Neural crest cell (in vitro differentiated cells): ENCODE measurements at regions not wholly inside any gene's neighbourhood (a gene's known extent, or its start where the extent isn't known, plus 50 kb on each side); places are given as distances from the start of the nearest gene placed in this dataset.

ENCODE experiments used
- DNase-seq: peaks from one replicate; pipeline ENCODE4 v3.0.0; 2021; ENCODE audit warnings: low read depth, mixed read lengths, low spot score
- H3K27ac Mint-ChIP-seq: one replicate; pipeline ENCODE4 v1.8.0; 2021; ENCODE audit warnings: mild to moderate bottlenecking, mixed read lengths; ENCODE audit not compliant: unreplicated experiment
- H3K27me3 Mint-ChIP-seq: 2 replicates; pipeline ENCODE4 v1.8.0; 2021; ENCODE audit warnings: low read depth, mild to moderate bottlenecking, mixed read lengths
- H3K36me3 Mint-ChIP-seq: 2 replicates; pipeline ENCODE4 v1.8.0; 2021; ENCODE audit warnings: low read depth, mild to moderate bottlenecking, mixed read lengths
- H3K4me1 Mint-ChIP-seq: 2 replicates; pipeline ENCODE4 v1.8.0; 2021; ENCODE audit warnings: mixed read lengths
- H3K4me3 Mint-ChIP-seq: one replicate; pipeline ENCODE4 v1.8.0; 2021; ENCODE audit warnings: mild to moderate bottlenecking, mixed read lengths
- H3K9me3 Mint-ChIP-seq: 2 replicates; pipeline ENCODE4 v1.8.0; 2021; ENCODE audit warnings: mixed read lengths
- CTCF ChIP-seq: fragments of 200-600 bp; sonication (generic); conservative IDR thresholded peaks from 2 replicates; pipeline ENCODE4 v1.5.0; 2021; ENCODE audit warnings: antibody characterized with exemption, mild to moderate bottlenecking

- Mint-ChIP-seq H3K4me1 (peaks cover 20% of the 10 kb centered on the region), H3K27ac (peak overlapping the region; percentile 1), H3K9me3 (no peaks in the 10 kb centered on the region), H3K4me3 (no peak overlapping the region), H3K27me3 (peaks cover 4% of the 10 kb centered on the region), H3K36me3 (no peaks in the 10 kb centered on the region)
- DNase-seq: no peak
- no peak for TF ChIP-seq CTCF
Measured at GRCh38 chr7:25391961-25392587, 163.8 kb upstream of the NPVF start.

- Mint-ChIP-seq H3K9me3 (no peaks in the 10 kb centered on the region), H3K4me3 (no peak overlapping the region), H3K27ac (peak overlapping the region; percentile 1), H3K4me1 (peaks cover 20% of the 10 kb centered on the region), H3K36me3 (no peaks in the 10 kb centered on the region), H3K27me3 (peaks cover 4% of the 10 kb centered on the region)
- no peak for TF ChIP-seq CTCF
- DNase-seq: no peak
Measured at GRCh38 chr7:25392588-25393338, 164.5 kb upstream of the NPVF start.

- no peak for TF ChIP-seq CTCF
- no peaks in the 10 kb centered on the region for H3K27me3 Mint-ChIP-seq
- H3K4me3 Mint-ChIP-seq: no peak overlapping the region
- no peaks in the 10 kb centered on the region for H3K36me3 Mint-ChIP-seq
- no peak overlapping the region for H3K27ac Mint-ChIP-seq
- H3K9me3 Mint-ChIP-seq: no peaks in the 10 kb centered on the region
- DNase-seq: no peak
- peaks cover 20% of the 10 kb centered on the region for H3K4me1 Mint-ChIP-seq
Measured at GRCh38 chr7:25395976-25396375, 167.7 kb upstream of the NPVF start.

- H3K27ac Mint-ChIP-seq: no peak overlapping the region
- no peak for DNase-seq
- H3K36me3 Mint-ChIP-seq: no peaks in the 10 kb centered on the region
- H3K27me3 Mint-ChIP-seq: no peaks in the 10 kb centered on the region
- no peaks in the 10 kb centered on the region for H3K9me3 Mint-ChIP-seq
- TF ChIP-seq CTCF: no peak
- peaks cover 15% of the 10 kb centered on the region for H3K4me1 Mint-ChIP-seq
- H3K4me3 Mint-ChIP-seq: no peak overlapping the region
Measured at GRCh38 chr7:25396668-25397067, 168.4 kb upstream of the NPVF start.

GRCh38 chr7:25398418-25398817 is 170.1 kb upstream of the NPVF start:
- H3K27ac Mint-ChIP-seq: no peak overlapping the region
- H3K4me1 Mint-ChIP-seq: no peaks in the 10 kb centered on the region
- no peak for TF ChIP-seq CTCF
- no peak for DNase-seq
- H3K4me3 Mint-ChIP-seq: no peak overlapping the region
- no peaks in the 10 kb centered on the region for H3K9me3 Mint-ChIP-seq
- no peaks in the 10 kb centered on the region for H3K36me3 Mint-ChIP-seq
- H3K27me3 Mint-ChIP-seq: no peaks in the 10 kb centered on the region
